ENCODE measurements at regions not wholly inside any gene's neighbourhood (a gene's known extent, or its start where the extent isn't known, plus 50 kb on each side); places are given as distances from the start of the nearest gene placed in this dataset.
"Not testable (repeated sequence)": the region's sequence is repeated elsewhere in the genome, so short reads cannot be mapped to it uniquely, and the experiment has no call there.

DNA sequence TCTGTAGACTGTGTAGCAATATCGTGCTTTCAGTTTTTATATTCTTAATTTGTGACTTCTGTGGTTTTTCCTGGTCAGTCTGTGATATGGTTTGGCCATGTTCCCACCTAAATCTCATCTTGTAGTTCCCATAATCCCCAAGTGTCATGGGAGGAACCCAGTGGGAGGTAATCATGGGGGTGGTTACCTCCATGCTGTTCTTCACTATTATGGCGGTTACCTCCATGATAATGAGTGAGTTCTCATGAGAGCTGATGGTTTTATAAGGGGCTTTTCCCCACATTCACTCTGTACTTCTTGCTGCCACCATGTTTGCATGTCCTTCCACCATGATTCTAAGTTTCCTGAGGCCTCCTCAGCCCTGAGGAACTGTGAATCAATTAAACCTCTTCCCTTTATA, 169.8 kb downstream of the LEPR start:
- no peak for DNase-seq (ENCODE audit: low read depth)

DNA sequence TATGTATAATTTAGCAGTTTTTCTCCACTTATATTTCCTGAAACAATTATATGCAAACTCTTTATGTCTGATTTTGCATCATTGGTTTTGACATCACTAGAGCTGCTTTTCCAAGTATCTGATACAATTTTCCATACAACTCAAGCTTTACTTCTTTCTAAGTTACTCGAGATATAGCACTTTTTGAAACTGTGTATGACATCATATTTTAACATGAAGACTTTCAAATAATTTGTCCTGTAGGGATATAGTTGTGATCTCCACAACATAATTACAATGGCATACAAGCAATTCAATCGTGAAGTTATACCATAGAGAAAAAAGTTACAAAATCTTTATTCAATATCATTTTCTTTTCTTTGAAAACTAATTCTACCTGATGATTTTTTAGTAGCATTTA, 173.0 kb downstream of the LEPR start:
- DNase-seq (ENCODE audit: low read depth): no peak

DNA sequence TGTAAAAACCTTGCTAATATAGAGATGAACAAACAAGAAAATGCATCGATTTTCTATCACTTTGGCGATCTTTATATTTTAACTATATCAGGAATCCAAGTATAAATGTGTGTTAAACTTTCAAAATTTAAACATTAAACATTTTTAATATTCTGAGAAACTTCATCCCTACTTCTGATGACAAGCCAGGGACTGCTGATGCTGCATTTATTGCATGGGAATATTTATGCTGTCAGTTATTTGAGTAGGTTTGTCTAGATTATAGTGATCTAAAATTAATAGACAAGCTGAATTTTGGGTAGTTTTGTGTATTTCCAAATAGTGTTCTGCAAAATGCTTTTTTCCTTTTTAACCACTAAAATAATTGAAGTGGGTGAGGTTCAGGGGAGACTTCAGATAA, 175.3 kb downstream of the LEPR start:
- no peak for DNase-seq (ENCODE audit: low read depth)

DNA sequence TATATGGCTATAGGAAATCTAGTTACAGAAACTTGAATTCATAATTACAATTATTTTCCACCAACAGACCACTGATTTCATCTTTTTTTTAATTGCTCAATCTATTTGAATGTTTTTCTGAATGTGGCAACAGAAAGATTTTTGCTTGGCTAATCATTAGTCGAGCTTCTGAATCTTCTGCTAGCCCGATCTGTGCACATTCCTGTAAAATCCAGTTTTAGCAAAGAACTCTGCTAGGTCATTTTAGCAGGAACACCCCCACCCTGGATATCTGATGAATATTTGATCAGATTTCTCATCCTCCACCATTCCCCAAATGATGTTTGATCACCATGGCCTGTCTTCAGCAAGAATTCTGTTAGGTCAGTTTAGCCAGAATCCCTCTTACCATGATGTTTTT, 176.3 kb downstream of the LEPR start:
- no peak for DNase-seq (ENCODE audit: low read depth)

DNA sequence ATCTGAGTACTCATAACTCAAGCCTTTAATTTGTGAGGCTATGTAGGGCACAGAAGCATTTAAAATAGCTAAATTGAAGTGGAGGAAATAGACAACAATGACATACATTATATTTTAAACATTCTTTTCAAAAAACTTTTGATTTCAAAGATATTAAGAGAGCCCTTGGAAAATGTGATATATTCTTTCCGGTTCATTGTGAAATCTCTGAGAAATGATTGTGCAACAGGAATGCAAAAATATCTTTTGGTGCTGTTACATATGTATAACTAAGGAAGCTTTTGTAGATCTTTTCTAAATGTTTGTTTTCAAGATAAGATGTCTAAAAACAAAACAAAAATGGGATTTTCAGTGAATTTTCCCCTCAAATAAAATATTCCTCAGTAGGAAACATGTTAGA, 185.2 kb downstream of the LEPR start:
- DNase-seq (ENCODE audit: low read depth): no peak

DNA sequence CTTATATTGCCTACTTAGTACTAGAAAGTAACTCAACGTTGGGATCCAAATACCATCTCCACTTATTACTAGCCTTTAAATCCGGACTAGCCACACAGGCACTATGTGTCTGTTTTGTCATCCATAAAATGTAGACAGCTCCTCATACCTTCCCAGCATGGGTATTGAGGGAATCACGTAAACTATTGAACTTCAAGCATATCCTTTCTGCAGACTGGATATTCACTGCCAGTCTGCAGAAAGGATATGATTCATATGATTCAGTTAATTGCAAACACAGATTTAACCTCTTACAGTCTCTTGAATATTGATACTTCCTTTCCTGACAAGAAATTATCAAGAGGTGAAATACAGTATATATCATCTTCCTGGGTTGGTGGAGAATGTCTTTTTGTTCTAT, 186.0 kb downstream of the LEPR start:
- DNase-seq (ENCODE audit: low read depth): no peak

DNA sequence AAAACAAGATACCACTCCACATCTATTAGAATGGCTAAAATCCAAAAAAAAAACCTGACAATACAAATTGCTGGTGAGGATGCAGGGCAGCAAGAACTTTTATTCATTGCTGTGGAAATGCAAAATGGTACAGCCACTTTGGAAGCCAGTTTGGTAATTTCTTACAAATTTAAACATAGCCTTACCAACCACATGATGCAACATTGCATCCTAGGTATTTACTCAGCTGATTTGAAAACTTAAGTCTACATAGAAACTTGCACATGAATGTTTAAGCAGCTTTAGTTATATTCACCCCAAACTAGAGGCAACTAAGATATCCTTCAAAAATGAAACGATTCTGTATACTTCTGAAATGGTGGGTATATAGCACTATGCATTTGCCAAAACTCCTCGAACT, 178.8 kb upstream of the PDE4B start:
- DNase-seq (ENCODE audit: low read depth): no peak

DNA sequence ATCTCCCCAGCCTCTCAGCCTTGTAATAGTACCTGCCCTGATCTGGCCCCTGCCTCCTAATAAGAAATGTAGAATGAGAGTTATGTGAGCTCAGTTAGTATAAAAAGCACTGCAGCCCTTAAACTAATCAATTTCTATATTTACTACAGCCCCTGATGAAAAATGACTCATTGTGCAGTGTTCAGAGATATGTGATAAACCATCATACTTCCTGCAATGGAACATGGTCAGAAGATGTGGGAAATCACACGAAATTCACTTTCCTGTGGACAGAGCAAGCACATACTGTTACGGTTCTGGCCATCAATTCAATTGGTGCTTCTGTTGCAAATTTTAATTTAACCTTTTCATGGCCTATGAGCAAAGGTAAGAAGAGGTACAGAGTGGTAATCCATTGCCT, 176.8 kb upstream of the PDE4B start:
- no peak for DNase-seq (ENCODE audit: low read depth)

DNA sequence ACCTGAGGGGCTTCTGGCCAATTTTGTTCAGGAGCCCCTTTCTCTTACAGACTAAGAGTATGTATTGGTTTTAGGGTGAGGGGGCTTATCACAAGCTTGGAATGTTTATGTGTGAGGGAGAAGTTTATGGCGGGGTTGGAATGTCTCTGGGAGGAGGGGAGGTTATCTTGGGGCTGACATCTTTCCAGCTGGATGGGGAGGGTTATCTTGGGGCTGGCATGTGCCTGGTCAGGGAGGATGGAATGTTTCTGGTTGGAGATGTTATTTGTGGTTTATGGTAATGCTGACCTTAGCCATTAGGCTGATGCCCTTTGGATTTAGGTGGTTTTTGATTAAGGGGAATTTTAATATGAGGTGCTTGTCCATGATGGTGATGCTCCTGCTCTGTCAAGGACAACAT, 171.0 kb upstream of the PDE4B start:
- not testable (repeated sequence) for DNase-seq (ENCODE audit: low read depth)

DNA sequence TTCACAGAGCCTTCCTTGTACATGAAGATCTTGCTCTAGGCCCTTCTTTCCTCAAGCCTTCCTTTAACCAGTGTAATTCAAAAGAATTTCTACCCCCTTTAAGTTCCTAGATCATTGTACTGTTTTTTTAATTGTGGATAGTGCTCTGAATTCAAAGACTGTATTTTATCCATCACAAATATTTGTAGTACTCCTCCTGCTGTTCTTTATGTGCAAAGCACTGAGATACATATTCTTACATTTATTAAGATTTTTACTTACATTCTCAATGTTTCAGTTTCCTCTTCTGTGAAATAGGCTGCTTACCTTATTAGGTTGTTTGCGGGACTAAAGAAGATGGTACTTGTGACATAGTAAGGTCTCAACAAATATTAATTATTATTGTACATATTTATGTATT, 168.8 kb upstream of the PDE4B start:
- no peak for DNase-seq (ENCODE audit: low read depth)

DNA sequence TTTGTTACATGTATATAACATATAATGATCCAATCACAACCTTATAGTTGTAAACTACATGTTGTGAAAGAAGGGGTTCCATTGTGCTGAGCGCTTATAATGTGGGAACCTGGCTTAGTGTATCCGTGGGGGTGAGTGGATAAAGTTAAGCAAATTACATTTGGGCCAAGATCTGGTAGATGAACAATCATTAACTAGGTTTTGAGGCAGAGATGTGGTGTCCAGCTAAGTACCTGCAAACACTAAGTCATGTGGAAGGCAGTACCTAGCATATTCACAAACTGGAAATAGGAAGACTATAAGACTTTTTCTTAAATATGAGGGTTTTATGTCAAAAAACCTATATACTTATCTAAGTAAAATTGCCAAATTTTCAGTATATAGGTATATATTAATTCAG, 167.2 kb upstream of the PDE4B start:
- DNase-seq (ENCODE audit: low read depth): no peak

DNA sequence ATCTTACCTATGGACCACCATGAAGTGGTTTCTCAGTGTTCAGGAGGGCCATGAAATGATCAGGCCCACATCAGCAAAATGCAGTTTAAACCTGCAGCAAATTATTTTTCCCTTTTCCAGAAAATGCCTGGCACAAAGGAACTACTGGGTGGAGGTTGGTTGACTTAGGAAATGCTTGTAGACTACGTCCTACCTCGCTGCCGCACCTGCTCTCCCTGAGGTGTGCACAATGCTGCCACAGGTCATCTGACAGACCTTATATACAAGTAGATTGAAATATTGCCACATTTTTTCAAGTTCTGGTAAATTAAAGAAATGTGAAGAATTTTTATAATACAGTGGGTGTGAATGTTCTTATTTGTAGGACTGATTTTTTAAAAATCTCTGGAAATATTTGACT, 166.7 kb upstream of the PDE4B start:
- no peak for DNase-seq (ENCODE audit: low read depth)

DNA sequence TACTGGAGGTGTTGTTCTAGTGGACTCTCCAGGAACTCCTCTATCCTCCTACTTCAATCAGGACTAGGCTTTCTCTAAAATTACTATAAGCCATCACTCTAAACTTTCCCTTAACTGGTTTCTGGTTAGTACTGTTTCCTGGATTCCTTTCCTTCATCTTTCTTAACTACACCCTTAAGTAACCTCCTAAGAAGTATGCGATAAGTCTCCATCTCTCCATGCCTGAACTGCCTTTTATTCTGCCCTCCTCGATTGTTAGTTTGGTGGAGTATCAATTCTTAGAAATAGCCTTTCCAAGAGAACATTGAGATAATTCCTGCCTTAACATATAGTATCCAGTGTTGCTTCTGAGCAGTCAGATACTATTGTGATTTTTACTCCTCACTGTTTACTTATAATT, 162.9 kb upstream of the PDE4B start:
- DNase-seq (ENCODE audit: low read depth): no peak

DNA sequence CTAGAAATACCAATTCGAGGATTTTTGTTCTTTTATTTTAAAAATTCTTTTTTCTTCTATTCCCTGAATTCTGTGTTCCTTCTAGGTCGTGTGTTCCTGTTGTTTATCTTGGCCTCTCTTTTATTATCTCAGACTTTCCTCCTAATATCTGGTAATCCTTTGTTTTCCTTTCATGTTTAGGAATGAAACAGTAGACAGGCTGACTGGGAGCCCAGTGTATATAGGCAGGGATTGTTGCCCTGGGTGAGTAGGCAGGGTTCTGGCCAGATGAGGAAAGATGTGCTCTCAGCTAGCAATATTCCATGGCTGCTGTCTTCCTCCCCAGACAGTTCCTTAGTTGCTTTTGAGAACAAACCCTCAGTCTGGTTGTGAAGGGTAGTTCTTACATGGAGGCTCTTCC, 161.8 kb upstream of the PDE4B start:
- DNase-seq (ENCODE audit: low read depth): no peak

DNA sequence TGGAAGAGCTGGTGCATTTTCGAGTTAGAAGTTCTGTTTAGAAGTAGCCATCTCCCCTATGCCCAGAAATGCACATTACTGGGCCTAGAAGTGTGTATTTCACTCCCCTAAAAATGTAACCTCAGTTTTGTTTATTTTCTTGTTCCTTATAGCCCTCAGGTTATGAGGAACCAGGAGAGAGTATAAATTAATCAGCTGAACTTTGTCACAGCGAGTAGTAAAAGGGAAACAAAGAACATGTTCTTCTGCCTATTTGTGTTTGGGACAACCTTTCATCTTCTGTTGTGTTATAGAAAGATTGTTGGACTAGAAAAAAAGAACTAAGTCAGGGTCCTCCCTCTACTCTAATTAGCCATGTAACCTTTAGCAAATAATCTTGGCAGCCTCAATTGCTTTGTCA, 160.5 kb upstream of the PDE4B start:
- DNase-seq (ENCODE audit: low read depth): no peak

DNA sequence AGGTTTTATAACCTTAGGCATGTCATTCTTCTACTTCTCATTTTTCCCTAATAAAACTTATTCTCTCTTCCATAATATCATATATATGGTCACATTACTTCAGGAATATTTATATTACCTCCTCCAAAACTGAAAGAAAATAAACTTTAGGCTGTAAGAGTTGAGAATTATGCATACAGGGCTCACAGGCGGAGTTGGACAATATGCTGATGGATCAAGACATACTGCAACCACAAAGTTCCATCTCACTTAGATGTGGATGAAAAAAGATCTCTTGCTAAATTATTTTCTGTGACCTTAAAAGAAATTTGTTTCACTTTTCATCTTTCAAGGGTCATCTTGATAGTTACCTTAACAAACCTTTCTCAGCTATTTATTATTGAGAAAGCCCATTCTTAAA, 152.6 kb upstream of the PDE4B start:
- no peak for DNase-seq (ENCODE audit: low read depth)

DNA sequence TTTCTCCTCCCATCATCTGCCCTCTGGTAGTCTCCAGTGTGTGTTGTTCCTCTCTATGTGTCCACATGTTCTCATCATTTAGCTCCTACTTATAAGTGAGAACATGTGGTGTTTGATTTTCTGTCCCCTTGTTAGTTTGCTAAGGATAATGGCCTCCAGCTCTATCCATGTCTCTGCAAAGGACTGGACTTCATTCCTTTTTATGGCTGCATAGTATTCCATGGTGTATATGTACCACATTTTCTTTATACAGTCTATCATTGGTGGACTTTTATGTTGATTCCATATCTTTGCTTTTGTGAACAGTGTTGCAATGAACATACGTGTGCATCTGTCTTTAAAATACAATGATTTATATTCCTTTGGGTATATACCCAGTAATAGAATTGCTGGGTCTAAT, 143.5 kb upstream of the PDE4B start:
- not testable (repeated sequence) for DNase-seq (ENCODE audit: low read depth)

DNA sequence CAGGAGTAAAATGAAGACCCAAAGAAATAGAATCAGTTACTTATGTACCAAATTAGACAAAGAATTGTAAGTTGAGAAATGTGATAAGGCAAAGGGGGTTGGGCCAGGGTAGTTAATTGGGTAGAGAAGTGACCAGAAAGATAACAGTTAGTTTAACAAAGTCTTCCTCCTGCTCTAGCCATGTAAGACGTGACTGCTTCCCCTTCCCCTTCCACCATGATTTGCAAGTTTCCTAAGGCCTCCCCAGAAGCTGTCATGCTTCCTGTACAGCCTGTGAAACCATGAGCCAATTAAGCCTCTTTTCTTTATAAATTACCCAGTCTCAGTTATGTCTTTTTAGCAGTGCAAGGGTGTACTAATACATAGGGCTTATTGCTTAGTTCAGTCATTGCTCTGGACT, 142.0 kb upstream of the PDE4B start:
- no peak for DNase-seq (ENCODE audit: low read depth)

DNA sequence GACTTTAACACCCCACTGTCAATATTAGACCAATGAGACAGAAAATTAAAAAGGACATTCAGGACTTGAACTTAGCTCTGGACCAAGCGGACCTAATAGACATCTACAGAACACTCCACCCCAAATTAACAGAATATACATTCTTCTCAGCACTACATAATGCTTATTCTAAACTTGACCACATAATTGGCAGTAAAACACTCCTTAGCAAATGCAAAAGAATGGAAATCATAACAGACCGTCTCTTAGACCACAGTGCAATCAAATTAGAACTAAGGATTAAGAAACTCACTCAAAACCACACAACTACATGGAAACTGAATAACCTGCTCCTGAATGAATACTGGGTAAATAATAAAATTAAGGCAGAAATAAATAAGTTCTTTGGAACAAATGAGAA, 138.2 kb upstream of the PDE4B start:
- DNase-seq (ENCODE audit: low read depth): not testable (repeated sequence)

DNA sequence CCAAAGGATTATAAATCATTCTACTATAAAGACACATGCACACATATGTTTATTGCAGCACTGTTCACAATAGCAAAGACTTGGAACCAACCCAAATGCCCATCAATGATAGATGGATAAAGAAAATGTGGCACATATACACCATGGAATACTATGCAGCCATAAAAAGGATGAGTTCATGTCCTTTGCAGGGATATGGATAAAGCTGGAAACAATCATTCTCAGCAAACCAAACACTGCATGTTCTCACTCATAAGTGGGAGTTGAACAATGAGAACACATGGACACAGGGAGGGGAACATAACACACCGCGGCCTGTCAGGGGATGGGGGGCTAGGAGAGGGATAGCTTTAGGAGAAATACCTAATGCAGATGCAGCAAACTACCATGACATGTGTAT, 135.1 kb upstream of the PDE4B start:
- DNase-seq (ENCODE audit: low read depth): not testable (repeated sequence)

DNA sequence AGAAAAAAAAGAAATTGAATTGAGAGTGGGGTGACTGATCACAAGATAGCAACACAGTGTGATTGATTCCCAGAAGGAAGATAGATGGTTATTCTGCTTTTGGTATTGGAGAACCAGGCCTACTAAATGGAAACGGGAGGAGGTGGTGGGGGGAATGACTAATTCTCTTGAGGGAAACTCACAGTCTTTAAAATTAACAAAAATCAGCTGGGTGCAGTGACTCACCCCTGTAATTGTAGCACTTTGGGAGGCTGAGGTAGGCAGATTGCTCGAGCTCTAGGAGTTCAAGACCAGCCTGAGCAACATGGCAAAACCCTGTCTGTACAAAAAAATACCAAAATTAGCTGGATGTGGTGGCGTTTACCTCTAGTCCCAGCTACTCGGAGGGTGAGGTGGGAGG, 134.6 kb upstream of the PDE4B start:
- no peak for DNase-seq (ENCODE audit: low read depth)

DNA sequence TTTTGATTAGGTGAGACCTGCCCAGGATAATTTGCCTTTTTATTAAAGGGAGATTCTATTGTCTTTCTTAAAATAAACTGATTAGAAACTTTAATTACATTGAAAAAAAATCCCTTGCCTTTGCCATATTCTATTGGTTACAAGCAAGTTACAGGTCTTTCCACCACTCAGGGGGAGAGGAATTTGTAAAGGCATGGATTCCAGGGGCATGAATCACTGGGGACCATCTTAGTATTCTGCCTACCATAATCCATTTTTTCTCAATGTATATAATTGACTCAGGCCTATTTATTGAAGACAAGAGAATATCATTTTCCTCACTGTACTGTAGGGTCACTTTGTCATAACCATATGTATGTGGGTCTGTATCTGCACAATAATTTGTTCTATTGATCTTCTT, 124.3 kb upstream of the PDE4B start:
- DNase-seq (ENCODE audit: low read depth): no peak

DNA sequence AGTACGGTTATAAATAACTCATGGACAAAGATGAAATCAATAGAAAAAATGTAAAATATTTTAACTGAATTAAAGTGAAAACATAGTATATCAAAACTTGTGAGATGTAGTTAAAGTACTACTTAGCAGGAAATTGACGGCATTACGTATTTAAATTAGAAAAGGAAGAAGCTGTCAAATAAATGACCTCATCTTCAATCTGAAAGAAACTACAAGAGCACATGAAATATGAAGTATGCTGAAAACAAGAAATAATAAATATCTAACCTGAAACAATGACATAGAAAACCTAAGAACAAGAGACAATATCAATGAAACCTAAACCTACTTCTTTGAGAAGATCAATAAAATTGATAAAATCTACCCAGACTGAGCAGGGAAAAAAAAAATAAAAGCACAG, 122.2 kb upstream of the PDE4B start:
- DNase-seq (ENCODE audit: low read depth): no peak

DNA sequence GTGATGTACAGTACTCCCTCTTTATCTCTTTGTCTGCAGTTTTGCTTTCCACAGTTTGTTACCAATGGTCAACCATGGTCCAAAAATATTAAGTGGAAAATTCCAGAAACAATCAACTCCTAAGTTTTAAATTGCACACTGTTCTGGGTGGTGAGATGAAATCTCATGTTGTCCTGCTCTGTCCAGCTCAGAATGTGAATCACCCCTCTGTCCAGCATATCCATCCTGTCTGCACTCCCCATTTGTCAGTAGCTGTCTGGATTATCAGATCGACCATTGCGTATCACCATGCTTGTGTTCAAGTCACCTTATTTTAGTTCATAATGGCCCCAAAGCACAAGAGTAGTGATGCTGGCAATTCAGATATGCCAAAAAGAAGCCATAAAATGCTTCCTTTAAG, 118.2 kb upstream of the PDE4B start:
- DNase-seq (ENCODE audit: low read depth): no peak

DNA sequence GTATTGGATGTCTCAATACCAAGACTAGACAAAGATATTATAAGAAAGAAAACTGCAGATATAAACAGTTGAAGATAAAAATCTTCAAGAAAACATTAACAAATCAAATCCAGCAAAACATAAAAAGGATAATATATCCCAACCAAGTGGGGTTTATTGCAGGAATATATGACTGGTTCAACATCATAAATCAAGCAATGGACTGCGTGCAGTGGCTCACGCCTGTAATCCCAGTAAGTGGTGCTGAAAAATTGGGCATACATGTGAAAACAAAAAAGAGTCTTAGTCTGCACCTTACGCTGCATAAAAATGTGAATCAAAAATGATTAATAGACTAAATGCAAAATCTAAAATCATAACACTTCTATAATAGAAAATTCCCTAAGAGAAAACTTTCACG, 112.9 kb upstream of the PDE4B start:
- DNase-seq (ENCODE audit: low read depth): no peak

DNA sequence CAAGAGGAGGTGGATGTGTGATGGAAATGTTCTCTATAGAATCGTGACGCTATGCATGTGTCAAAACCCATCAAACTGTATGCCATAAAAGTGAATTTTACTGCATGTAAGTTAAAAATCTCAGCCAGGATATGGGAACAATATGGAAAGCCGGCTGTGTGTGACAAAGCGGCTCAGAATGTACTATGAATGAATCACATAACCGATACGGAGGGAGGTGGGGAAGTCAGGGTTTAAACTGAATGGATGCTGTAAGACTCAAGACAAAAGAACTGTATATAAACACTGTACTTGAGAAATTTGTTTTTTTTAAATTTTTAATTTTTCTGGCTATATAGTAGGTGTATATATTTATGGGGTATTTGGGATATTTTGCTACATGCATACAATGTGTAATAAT, 111.6 kb upstream of the PDE4B start:
- DNase-seq (ENCODE audit: low read depth): no peak

All from activated gamma-delta T cell treated with anti-CD3 and anti-CD28 coated beads, Interleukin-2, amount 50 U/mL, for 16 hours (primary cell).